Esophagus muscularis mucosa (tissue), 4 donors: ENCODE measurements at regions not wholly inside any gene's neighbourhood (a gene's known extent, or its start where the extent isn't known, plus 50 kb on each side); places are given as distances from the start of the nearest gene placed in this dataset.

ENCODE experiments used
- DNase-seq: peaks from one replicate; pipeline ENCODE4 v3.0.0-alpha.2; 2017; ENCODE audit errors: extremely low spot score
- H3K27ac ChIP-seq, 4 donors: fragments of 200-600 bp; sonication (generic); replicated peaks in 1 of 4; 1 replicate in 3 of 4; 2 replicates in 1 of 4; pipeline ENCODE4 v1.5.1; 2016 to 2019; ENCODE audit warnings: mild to moderate bottlenecking in 1 of 4
- H3K27me3 ChIP-seq, 4 donors: fragments of 200-600 bp; sonication (generic); one replicate each; pipeline versions ENCODE4 v1.5.1 to v1.6.0; 2016 to 2019
- H3K36me3 ChIP-seq, 4 donors: fragments of 200-600 bp; sonication (generic); one replicate each; pipeline ENCODE4 v1.5.1; 2016 to 2019
- H3K4me1 ChIP-seq, 4 donors: fragments of 200-600 bp; sonication (generic); one replicate each; pipeline ENCODE4 v1.5.1; 2016 to 2019
- H3K4me3 ChIP-seq, 4 donors: fragments of 200-600 bp; sonication (generic); 1 replicate in 2 of 4; 2 replicates in 2 of 4; pipeline ENCODE4 v1.5.1; 2016 to 2019; ENCODE audit warnings: mild to moderate bottlenecking in 4 of 4, moderate library complexity in 1 of 4
- H3K9me3 ChIP-seq, 4 donors: fragments of 200-600 bp; sonication (generic); 1 replicate in 3 of 4; 2 replicates in 1 of 4; pipeline ENCODE4 v1.5.1; 2016 to 2019
- CTCF ChIP-seq, 3 experiments: fragments of 200-600 bp in 2 of 3; fragments of 450-650 bp in 1 of 3; sonication (generic) in 2 of 3; IDR thresholded peaks; one replicate each; pipeline ENCODE4 v1.5.1; 2017 to 2019; ENCODE audit warnings: antibody characterized with exemption in 3 of 3, mild to moderate bottlenecking in 2 of 3, moderate library complexity in 1 of 3
- EP300 ChIP-seq: sonication (generic); formaldehyde crosslinking; IDR thresholded peaks from one replicate; pipeline ENCODE4 v1.6.1; 2017; ENCODE audit warnings: antibody characterized with exemption
- POLR2A ChIP-seq: fragments of 450-650 bp; IDR thresholded peaks from one replicate; pipeline ENCODE4 v1.6.1; 2017; ENCODE audit warnings: antibody characterized with exemption, moderate library complexity, mild to moderate bottlenecking, low read depth
- POLR2AphosphoS5 ChIP-seq, 2 donors: sonication (generic); formaldehyde crosslinking; IDR thresholded peaks; one replicate each; pipeline ENCODE4 v1.6.1; 2017; ENCODE audit warnings: antibody characterized with exemption in 2 of 2
- WGBS: methylation state at CpG from one replicate; pipeline ENCODE4 v1.1.5; 2018; 5-methylcytosine and 5-hydroxymethylcytosine counted together
- intact Hi-C: fragments of 100-400 bp; cut with DNase I; formaldehyde crosslinking; loops from one replicate; pipeline ENCODE4 v1.15.1; 2023

- Histone ChIP-seq H3K27me3 (no peaks in the 10 kb centered on the region), H3K36me3 (no peaks in the 10 kb centered on the region), H3K27ac (no peak overlapping the region), H3K4me3 (no peak overlapping the region), H3K9me3 (no peaks in the 10 kb centered on the region), H3K4me1 (no peaks in the 10 kb centered on the region)
- TF ChIP-seq CTCF (IDR thresholded peaks at IDR 0.05) = no peak
- no peak for TF ChIP-seq POLR2A
- TF ChIP-seq POLR2AphosphoS5 (IDR thresholded peaks at IDR 0.05) = no peak
- TF ChIP-seq EP300 = no peak
- intact Hi-C loops = no loop called here
- DNase-seq = no peak
- 55% methylated on average over 1 of the region's 1 CpG for WGBS
These were observed 473.2 kb downstream of the TMA16 start for GRCh38 chr4:163967710-163968109.

DNA sequence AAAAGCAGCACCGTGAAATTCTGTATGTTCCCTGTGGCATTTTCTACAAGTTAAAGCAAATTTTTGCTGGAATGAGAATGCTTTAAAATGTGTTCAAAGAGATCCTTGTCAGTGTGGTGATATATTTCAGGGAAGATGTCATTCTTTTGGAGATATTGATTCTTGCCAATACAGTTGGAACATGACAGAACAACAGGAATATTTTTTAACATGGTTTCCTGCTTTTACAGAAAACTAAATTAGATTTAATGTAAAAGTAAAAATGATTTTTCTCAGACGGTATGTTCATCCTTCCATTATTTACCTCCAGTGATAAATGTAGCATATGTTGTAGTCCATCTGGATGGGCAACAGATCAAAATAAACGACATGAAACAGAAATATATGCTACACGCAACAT is 474.8 kb downstream of the TMA16 start:
- H3K4me1 ChIP-seq = no peaks in the 10 kb centered on the region
- WGBS = 64% methylated on average over 4 of the region's 4 CpGs
- no peak for TF ChIP-seq EP300
- no peak for TF ChIP-seq POLR2AphosphoS5 (IDR thresholded peaks at IDR 0.05)
- no peak for TF ChIP-seq POLR2A
- no peak for TF ChIP-seq CTCF (IDR thresholded peaks at IDR 0.05)

DNA sequence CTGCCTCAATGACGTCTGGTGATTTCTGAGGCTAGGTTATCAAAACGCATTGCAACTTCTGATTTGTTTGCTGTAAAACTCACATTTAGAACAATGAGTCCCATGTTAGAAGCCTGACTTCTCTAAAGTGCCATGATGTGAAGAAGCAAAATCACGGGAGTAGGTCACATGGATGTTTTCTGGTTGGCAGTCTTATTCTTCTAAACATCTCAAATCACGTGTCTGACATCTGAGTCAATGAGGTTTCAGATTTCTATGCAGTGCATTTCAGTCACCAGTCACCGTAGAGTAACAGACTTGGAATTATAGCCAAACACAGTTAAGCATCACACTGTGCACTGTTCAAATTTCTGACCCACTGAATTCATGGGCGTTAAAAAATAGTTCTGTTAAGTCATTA is 482.1 kb downstream of the TMA16 start:
- 73% methylated on average over 6 of the region's 6 CpGs for WGBS
- no peaks in the 10 kb centered on the region for H3K36me3 ChIP-seq
- intact Hi-C loops = no loop called here
- no peaks in the 10 kb centered on the region for H3K27me3 ChIP-seq
- H3K27ac ChIP-seq = no peak overlapping the region
- H3K4me1 ChIP-seq = no peaks in the 10 kb centered on the region
- TF ChIP-seq POLR2AphosphoS5 (IDR thresholded peaks at IDR 0.05) (no peak), EP300 (no peak), CTCF (IDR thresholded peaks at IDR 0.05) (no peak), POLR2A (no peak)
- no peaks in the 10 kb centered on the region for H3K9me3 ChIP-seq
- H3K4me3 ChIP-seq = no peak overlapping the region
- no peak for DNase-seq

More for the DNA sequence above, 474.8 kb downstream of the TMA16 start:
- Histone ChIP-seq H3K36me3 (no peaks in the 10 kb centered on the region), H3K9me3 (no peaks in the 10 kb centered on the region), H3K4me3 (no peak overlapping the region), H3K27me3 (no peaks in the 10 kb centered on the region), H3K27ac (no peak overlapping the region)
- intact Hi-C loops = no loop called here
- no peak for DNase-seq

- no peaks in the 10 kb centered on the region for H3K36me3 ChIP-seq
- no peak overlapping the region for H3K4me3 ChIP-seq
- TF ChIP-seq EP300 (no peak), CTCF (IDR thresholded peaks at IDR 0.05) (no peak), POLR2A (no peak), POLR2AphosphoS5 (IDR thresholded peaks at IDR 0.05) (no peak)
- H3K9me3 ChIP-seq = no peaks in the 10 kb centered on the region
- intact Hi-C loops = no loop called here
- H3K27me3 ChIP-seq = no peaks in the 10 kb centered on the region
- no peaks in the 10 kb centered on the region for H3K4me1 ChIP-seq
- no peak overlapping the region for H3K27ac ChIP-seq
- no peak for DNase-seq
- WGBS = 70% methylated on average over 5 of the region's 5 CpGs
These were observed 493.9 kb downstream of the TMA16 start for GRCh38 chr4:163988391-163988790.

DNA sequence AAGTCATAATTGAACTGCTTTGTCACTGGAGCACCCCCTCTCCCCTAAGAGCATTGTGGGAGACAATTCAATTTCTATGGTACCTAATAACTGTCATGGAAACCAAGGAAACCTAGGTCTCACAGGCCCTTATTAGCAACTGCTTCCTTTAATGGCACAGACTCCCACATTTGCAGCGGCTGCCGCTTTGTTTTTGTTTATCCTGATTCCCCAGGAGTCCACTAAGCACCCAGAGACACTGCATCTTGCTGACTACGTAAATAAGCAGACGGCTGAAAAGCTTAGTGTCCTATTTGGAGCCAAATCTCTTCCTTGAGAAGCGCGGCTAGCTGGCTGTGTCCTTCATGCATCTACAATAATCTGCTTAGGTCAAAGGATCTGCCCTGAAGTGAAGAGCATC is 494.4 kb downstream of the TMA16 start:
- TF ChIP-seq EP300 (no peak), POLR2AphosphoS5 (IDR thresholded peaks at IDR 0.05) (no peak), POLR2A (no peak), CTCF (IDR thresholded peaks at IDR 0.05) (no peak)
- intact Hi-C loops = no loop called here
- no peak overlapping the region for H3K27ac ChIP-seq
- H3K27me3 ChIP-seq = no peaks in the 10 kb centered on the region
- no peaks in the 10 kb centered on the region for H3K9me3 ChIP-seq
- 43% methylated on average over 6 of the region's 6 CpGs for WGBS
- DNase-seq = no peak
- no peaks in the 10 kb centered on the region for H3K36me3 ChIP-seq
- no peak overlapping the region for H3K4me3 ChIP-seq
- H3K4me1 ChIP-seq = no peaks in the 10 kb centered on the region
